ENCODE measurements at regions not wholly inside any gene's neighbourhood (a gene's known extent, or its start where the extent isn't known, plus 50 kb on each side); places are given as distances from the start of the nearest gene placed in this dataset.

- no peak for TF ChIP-seq CTCF (conservative IDR thresholded peaks at IDR 0.05)
- H3K27ac ChIP-seq, result no peak overlapping the region
Measured at GRCh38 chr2:888906-889566, 61.6 kb upstream of the SNTG2 start.

- no peak overlapping the region for H3K27ac ChIP-seq
Measured at GRCh38 chr2:888211-888801, 62.3 kb upstream of the SNTG2 start.

GRCh38 chr2:887639-888038, 63.0 kb upstream of the SNTG2 start:
- TF ChIP-seq CTCF (conservative IDR thresholded peaks at IDR 0.05), result no peak
- no peak overlapping the region for H3K27ac ChIP-seq

More at GRCh38 chr2:888211-888801, 62.3 kb upstream of the SNTG2 start:
- TF ChIP-seq CTCF (conservative IDR thresholded peaks at IDR 0.05), result no peak

- 0 out of 2 replicates have a peak, but pooled peaks have one; percentile 7 for TF ChIP-seq CTCF (conservative IDR thresholded peaks at IDR 0.05)
Measured at GRCh38 chr2:886072-887022, 64.3 kb upstream of the SNTG2 start.

GRCh38 chr2:885230-886071, 65.2 kb upstream of the SNTG2 start:
- no peak for TF ChIP-seq CTCF (conservative IDR thresholded peaks at IDR 0.05)
- H3K27ac ChIP-seq, result no peak overlapping the region

More at GRCh38 chr2:886072-887022, 64.3 kb upstream of the SNTG2 start:
- H3K27ac ChIP-seq, result no peak overlapping the region

GRCh38 chr2:883803-884748, 66.6 kb upstream of the SNTG2 start:
- no peak for TF ChIP-seq CTCF (conservative IDR thresholded peaks at IDR 0.05)
- H3K27ac ChIP-seq, result peak overlapping the region; percentile 25; the same call in 1 of the 2 replicates

Data from VCaP (cell line).